Skeletal muscle tissue (tissue), 3 donors: ENCODE measurements at regions not wholly inside any gene's neighbourhood (a gene's known extent, or its start where the extent isn't known, plus 50 kb on each side); places are given as distances from the start of the nearest gene placed in this dataset.

Experiments
- H3K27ac ChIP-seq: one replicate; pipeline ENCODE4 v1.7.0; 2013; ENCODE audit warnings: mild to moderate bottlenecking, low read depth, low read length, inconsistent platforms
- H3K27me3 ChIP-seq, 3 donors: one replicate each; pipeline ENCODE4 v1.7.0; 2013; ENCODE audit warnings: low read length in 3 of 3; ENCODE audit not compliant: control insufficient read depth in 3 of 3, insufficient read depth in 3 of 3
- H3K36me3 ChIP-seq, 3 donors: one replicate each; pipeline ENCODE4 v1.7.0; 2013; ENCODE audit warnings: low read length in 3 of 3; ENCODE audit not compliant: control insufficient read depth in 3 of 3, insufficient read depth in 3 of 3
- H3K4me1 ChIP-seq, 3 donors: one replicate each; pipeline ENCODE4 v1.7.0; 2013; ENCODE audit warnings: low read length in 3 of 3, mild to moderate bottlenecking in 3 of 3; ENCODE audit not compliant: control insufficient read depth in 3 of 3, insufficient read depth in 3 of 3
- H3K4me3 ChIP-seq, 3 donors: one replicate each; pipeline ENCODE4 v1.7.0; 2013; ENCODE audit warnings: low read length in 3 of 3
- H3K9ac ChIP-seq, 3 donors: one replicate each; pipeline ENCODE4 v1.7.0; 2013; ENCODE audit warnings: low read length in 3 of 3, mild to moderate bottlenecking in 3 of 3, moderate library complexity in 2 of 3, low read depth in 1 of 3
- H3K9me3 ChIP-seq, 3 donors: one replicate each; pipeline ENCODE4 v1.7.0; 2013; ENCODE audit warnings: low read length in 3 of 3; ENCODE audit not compliant: control insufficient read depth in 3 of 3
- donor health status: Osteomylitis.

DNA sequence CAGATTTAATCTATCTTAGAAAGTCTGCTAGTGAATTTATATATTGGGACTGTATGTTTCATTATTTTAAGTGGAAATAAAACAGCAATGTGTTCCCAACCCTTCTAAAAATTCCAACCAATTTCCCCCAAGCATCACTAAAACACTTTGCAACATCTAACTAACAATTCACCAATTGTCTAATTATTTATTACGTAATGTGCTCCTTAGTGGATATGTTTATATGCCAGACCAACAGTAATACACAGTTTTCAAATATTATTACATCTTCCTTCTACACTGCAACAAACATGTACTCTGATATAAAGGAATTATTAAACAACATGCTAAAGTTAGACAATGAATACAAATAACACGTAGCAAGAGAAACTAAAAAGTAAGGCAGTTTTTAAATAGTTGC is 262.6 kb upstream of the THBS1 start:
- no peaks in the 10 kb centered on the region for H3K36me3 ChIP-seq
- H3K27me3 ChIP-seq: no peaks in the 10 kb centered on the region
- H3K9ac ChIP-seq: no peak overlapping the region
- H3K27ac ChIP-seq: no peak overlapping the region
- no peaks in the 10 kb centered on the region for H3K4me1 ChIP-seq
- H3K4me3 ChIP-seq: no peak overlapping the region
- no peaks in the 10 kb centered on the region for H3K9me3 ChIP-seq

- no peaks in the 10 kb centered on the region for H3K9me3 ChIP-seq
- no peak overlapping the region for H3K4me3 ChIP-seq
- H3K27me3 ChIP-seq: no peaks in the 10 kb centered on the region
- no peak overlapping the region for H3K9ac ChIP-seq
- H3K27ac ChIP-seq: no peak overlapping the region
- no peaks in the 10 kb centered on the region for H3K4me1 ChIP-seq
- H3K36me3 ChIP-seq: no peaks in the 10 kb centered on the region
Observed at GRCh38 chr15:39320355-39320754, 260.5 kb upstream of the THBS1 start.

DNA sequence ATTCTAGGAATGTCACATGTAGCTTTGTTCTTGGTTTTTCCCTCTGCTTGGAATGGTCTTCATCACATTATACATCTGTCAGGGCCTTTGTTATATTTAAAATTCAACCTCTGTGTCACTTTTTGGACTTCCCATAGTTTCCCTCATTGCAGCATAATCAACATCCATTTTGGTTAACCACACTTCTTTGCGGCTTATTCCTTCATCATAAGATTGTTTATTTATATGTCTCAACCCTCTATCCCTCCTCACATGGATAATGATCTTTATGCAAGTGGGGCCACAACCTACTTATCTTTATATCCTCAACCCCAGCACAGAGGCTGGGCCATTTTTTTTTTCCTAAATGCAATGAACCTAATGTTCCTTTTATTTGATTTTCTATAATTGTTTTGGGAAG is 260.0 kb upstream of the THBS1 start:
- Histone ChIP-seq H3K27ac (no peak overlapping the region), H3K9ac (no peak overlapping the region), H3K4me1 (no peaks in the 10 kb centered on the region), H3K36me3 (no peaks in the 10 kb centered on the region), H3K9me3 (no peaks in the 10 kb centered on the region), H3K4me3 (no peak overlapping the region), H3K27me3 (no peaks in the 10 kb centered on the region)

- H3K9me3 ChIP-seq: no peaks in the 10 kb centered on the region
- no peak overlapping the region for H3K27ac ChIP-seq
- H3K36me3 ChIP-seq: no peaks in the 10 kb centered on the region
- H3K4me1 ChIP-seq: no peaks in the 10 kb centered on the region
- no peak overlapping the region for H3K9ac ChIP-seq
- no peak overlapping the region for H3K4me3 ChIP-seq
- no peaks in the 10 kb centered on the region for H3K27me3 ChIP-seq
Observed at GRCh38 chr15:39321977-39322376, 258.9 kb upstream of the THBS1 start.

DNA sequence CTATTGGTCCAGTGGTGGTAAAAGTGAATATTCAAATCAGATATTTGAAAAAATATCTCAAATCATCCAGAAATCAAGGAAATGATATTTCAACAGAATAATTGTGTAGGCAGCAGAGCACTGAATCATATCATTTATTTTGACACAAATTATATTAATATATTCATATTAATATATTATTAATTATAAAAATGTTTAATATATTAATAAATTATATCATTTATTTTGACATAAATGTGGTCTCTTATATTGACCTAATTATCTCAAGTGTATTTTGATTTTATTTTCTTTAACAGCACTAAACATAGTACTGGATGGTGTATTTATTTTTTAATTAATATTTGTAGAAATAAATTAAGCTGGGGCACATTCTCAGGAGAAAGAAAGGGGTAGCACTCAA is 257.7 kb upstream of the THBS1 start:
- Histone ChIP-seq H3K9ac (no peak overlapping the region), H3K27me3 (no peaks in the 10 kb centered on the region), H3K4me1 (no peaks in the 10 kb centered on the region), H3K36me3 (no peaks in the 10 kb centered on the region), H3K4me3 (no peak overlapping the region), H3K27ac (no peak overlapping the region), H3K9me3 (no peaks in the 10 kb centered on the region)

- H3K9me3 ChIP-seq: no peaks in the 10 kb centered on the region
- H3K36me3 ChIP-seq: no peaks in the 10 kb centered on the region
- no peak overlapping the region for H3K9ac ChIP-seq
- no peaks in the 10 kb centered on the region for H3K27me3 ChIP-seq
- H3K4me3 ChIP-seq: no peak overlapping the region
- H3K4me1 ChIP-seq: no peaks in the 10 kb centered on the region
- no peak overlapping the region for H3K27ac ChIP-seq
Observed at GRCh38 chr15:39323706-39324105, 257.2 kb upstream of the THBS1 start.

GRCh38 chr15:39326306-39326975 is 254.4 kb upstream of the THBS1 start:
- no peak overlapping the region for H3K27ac ChIP-seq
- no peaks in the 10 kb centered on the region for H3K27me3 ChIP-seq
- H3K4me3 ChIP-seq: no peak overlapping the region
- no peak overlapping the region for H3K9ac ChIP-seq
- no peaks in the 10 kb centered on the region for H3K4me1 ChIP-seq
- H3K9me3 ChIP-seq: no peaks in the 10 kb centered on the region
- H3K36me3 ChIP-seq: no peaks in the 10 kb centered on the region

- Histone ChIP-seq H3K9me3 (no peaks in the 10 kb centered on the region), H3K27me3 (no peaks in the 10 kb centered on the region), H3K36me3 (no peaks in the 10 kb centered on the region), H3K4me3 (no peak overlapping the region), H3K9ac (no peak overlapping the region), H3K27ac (no peak overlapping the region), H3K4me1 (no peaks in the 10 kb centered on the region)
Observed at GRCh38 chr15:39327005-39327730, 253.7 kb upstream of the THBS1 start.

DNA sequence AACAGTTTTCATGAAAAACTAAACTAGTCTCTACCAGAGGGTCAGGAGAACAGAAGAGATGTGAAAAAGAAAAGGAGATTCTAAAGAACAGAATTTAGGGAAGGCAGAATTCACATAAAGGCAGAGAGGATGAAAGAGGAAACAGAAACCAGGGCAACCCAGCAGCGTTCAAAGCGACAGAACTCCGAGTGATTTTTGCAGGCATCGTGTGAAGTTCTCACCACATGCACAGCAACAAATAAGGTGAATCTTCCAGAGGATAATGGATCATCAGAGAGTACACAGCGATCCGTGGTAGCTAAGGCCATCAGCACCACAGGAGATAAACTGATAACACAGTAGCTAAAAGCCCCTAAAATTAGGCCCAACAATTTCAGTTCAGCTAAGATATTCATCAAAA is 250.8 kb upstream of the THBS1 start:
- no peak overlapping the region for H3K4me3 ChIP-seq
- H3K4me1 ChIP-seq: no peaks in the 10 kb centered on the region
- no peaks in the 10 kb centered on the region for H3K36me3 ChIP-seq
- H3K27ac ChIP-seq: no peak overlapping the region
- no peak overlapping the region for H3K9ac ChIP-seq
- no peaks in the 10 kb centered on the region for H3K9me3 ChIP-seq
- no peaks in the 10 kb centered on the region for H3K27me3 ChIP-seq

DNA sequence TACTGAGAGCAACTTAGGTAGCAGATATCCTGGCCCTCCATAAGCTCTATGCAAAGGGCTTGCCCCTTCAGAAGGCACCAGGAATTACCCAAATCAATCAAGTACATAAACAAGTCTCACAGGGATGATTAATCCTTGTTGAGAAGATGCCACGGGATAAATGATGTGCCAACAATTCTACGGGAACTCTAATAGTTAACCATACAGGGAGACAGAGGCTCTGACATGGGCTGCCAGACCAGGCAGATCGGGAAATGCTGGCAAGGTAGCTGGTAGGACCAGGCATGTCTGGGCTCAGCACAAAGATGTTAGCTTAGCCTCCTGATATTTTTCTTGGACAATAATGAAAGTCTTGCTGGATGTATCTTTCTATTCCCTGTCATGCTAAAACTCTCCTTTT is 249.3 kb upstream of the THBS1 start:
- no peaks in the 10 kb centered on the region for H3K27me3 ChIP-seq
- no peak overlapping the region for H3K4me3 ChIP-seq
- H3K9me3 ChIP-seq: no peaks in the 10 kb centered on the region
- no peaks in the 10 kb centered on the region for H3K36me3 ChIP-seq
- no peak overlapping the region for H3K9ac ChIP-seq
- no peak overlapping the region for H3K27ac ChIP-seq
- no peaks in the 10 kb centered on the region for H3K4me1 ChIP-seq
